Psoas muscle (tissue), 7 donors: ENCODE measurements at regions not wholly inside any gene's neighbourhood (a gene's known extent, or its start where the extent isn't known, plus 50 kb on each side); places are given as distances from the start of the nearest gene placed in this dataset.

Experiments used
- ATAC-seq, 4 donors: fragments of 200-7000 bp; cut with Tn5 transposase; one replicate each; pipeline ENCODE4 v1.9.1; 2020; ENCODE audit warnings: moderate library complexity in 3 of 4, mild to moderate bottlenecking in 2 of 4
- DNase-seq, 2 donors: peaks; one replicate each; pipeline ENCODE4 v3.0.0-alpha.2; 2020
- H3K27ac ChIP-seq: fragments of 200-600 bp; one replicate; pipeline ENCODE4 v1.8.0; 2022
- H3K27me3 ChIP-seq, 3 donors: fragments of 200-600 bp in 1 of 3; one replicate each; pipeline versions ENCODE4 v1.6.1 to v1.8.0; 2013 to 2022; ENCODE audit warnings: low read length in 2 of 3, mild to moderate bottlenecking in 2 of 3, moderate library complexity in 1 of 3; ENCODE audit not compliant: insufficient read depth in 3 of 3
- H3K36me3 ChIP-seq, 2 donors: fragments of 200-600 bp in 1 of 2; one replicate each; pipeline versions ENCODE4 v1.6.1 to v1.8.0; 2013 to 2022; ENCODE audit warnings: low read depth in 1 of 2, mild to moderate bottlenecking in 1 of 2, moderate library complexity in 1 of 2; ENCODE audit not compliant: insufficient read depth in 1 of 2
- H3K4me1 ChIP-seq: fragments of 200-600 bp; one replicate; pipeline ENCODE4 v1.8.0; 2022
- H3K4me3 ChIP-seq: fragments of 200-600 bp; one replicate; pipeline ENCODE4 v1.8.0; 2022; ENCODE audit warnings: mild to moderate bottlenecking
- H3K9me3 ChIP-seq: fragments of 200-600 bp; one replicate; pipeline ENCODE4 v1.8.0; 2022
- WGBS, 3 donors: extraction: QIAGEN DNeasy Blood & Tissue Kit; methylation state at CpG; one replicate each; pipeline versions ENCODE4 v1.1.6 to v1.1.7; 2013; 5-methylcytosine and 5-hydroxymethylcytosine counted together
- intact Hi-C, 2 donors: fragments of 100-400 bp; cut with DNase I; formaldehyde crosslinking; loops; one replicate each; pipeline versions ENCODE4 v1.11.0 to v1.14.2; 2022
- TF ChIP-seq, protein P1 (sequence below): fragments of 200-600 bp; IDR thresholded peaks from one replicate; pipeline ENCODE4 v1.8.0; 2022; ENCODE audit warnings: antibody characterized with exemption
- donor health status: healthy with polysubstance abuse.
- donor health status: DM: no; HTN: no; CAD: no; lungs with moderate emphysema.
- donor health status: Bipolar disorder and iron deficiency.
- donor health status: healthy.
- donor health status: DM: yes; HTN: yes; CAD: no.
- donor health status: DM: no; HTN: no; CAD: no.
- donor health status: DM: yes; HTN: yes; CAD: no.

DNA sequence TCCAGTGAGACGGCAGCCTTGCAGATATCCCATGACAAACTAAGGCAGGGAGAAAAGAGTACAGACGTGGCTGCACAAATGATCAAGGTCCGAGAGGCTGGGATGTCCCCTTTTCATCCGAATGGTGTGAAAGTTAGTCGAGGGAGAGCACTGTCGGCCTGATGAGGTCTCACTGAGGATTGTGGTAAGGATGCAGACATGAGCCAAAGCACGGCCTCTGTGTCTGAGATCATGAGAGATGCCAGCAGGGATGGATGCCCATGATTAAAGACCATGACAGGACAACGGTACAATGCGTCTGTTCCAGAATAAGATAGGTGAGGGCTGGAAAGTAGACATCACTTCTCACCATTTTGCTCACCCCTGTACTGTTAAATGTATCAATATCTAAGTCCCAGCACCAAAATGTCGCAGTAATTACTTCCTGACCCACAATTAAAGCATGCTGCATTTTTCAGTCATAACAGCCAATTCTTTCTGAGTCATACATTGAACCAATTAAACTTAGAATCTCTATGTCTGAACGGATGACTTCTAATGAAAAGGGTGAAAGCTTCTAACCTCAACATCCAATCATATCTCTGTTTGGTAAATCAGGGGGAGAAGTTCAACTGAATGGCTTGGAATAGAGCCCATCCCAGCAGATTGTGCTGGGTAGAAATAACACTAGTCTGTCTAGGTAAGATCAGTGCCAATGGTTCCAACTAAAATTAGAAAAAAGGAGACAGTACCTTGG is 249.6 kb upstream of the SOX5 start:
- Histone ChIP-seq H3K27me3 (no peaks in the 10 kb centered on the region), H3K4me3 (no peak overlapping the region), H3K9me3 (peaks cover 4% of the 10 kb centered on the region), H3K4me1 (no peaks in the 10 kb centered on the region), H3K36me3 (no peaks in the 10 kb centered on the region), H3K27ac (no peak overlapping the region)
- TF ChIP-seq, protein P1, sequence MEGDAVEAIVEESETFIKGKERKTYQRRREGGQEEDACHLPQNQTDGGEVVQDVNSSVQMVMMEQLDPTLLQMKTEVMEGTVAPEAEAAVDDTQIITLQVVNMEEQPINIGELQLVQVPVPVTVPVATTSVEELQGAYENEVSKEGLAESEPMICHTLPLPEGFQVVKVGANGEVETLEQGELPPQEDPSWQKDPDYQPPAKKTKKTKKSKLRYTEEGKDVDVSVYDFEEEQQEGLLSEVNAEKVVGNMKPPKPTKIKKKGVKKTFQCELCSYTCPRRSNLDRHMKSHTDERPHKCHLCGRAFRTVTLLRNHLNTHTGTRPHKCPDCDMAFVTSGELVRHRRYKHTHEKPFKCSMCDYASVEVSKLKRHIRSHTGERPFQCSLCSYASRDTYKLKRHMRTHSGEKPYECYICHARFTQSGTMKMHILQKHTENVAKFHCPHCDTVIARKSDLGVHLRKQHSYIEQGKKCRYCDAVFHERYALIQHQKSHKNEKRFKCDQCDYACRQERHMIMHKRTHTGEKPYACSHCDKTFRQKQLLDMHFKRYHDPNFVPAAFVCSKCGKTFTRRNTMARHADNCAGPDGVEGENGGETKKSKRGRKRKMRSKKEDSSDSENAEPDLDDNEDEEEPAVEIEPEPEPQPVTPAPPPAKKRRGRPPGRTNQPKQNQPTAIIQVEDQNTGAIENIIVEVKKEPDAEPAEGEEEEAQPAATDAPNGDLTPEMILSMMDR = no peak
- WGBS, 3 donors = 28 to 55% (median 39%) methylated on average over 11 of the region's 11 CpGs
- intact Hi-C loops = no loop called here
- ATAC-seq (no peak), DNase-seq (no peak)

DNA sequence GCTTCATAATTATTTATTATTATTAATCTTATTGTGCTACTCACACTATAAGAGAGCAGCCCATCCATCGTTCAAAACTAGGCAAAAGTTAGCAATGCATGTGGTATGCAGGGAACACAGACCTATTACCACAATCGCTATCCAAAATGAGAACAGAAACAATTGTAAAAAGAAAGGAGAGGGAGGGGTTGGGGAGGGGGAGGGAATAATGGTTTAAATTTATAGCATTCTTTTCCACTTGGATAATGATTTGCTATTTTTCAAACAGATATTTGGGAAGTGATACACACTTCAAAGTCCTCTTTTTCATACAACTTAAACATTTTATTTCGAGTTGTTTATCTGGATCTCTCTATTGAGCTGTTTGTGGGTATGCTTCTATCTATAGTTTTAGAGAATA is 248.6 kb upstream of the SOX5 start:
- intact Hi-C loops = no loop called here
- no peaks in the 10 kb centered on the region for H3K27me3 ChIP-seq
- H3K36me3 ChIP-seq = no peaks in the 10 kb centered on the region
- no peaks in the 10 kb centered on the region for H3K4me1 ChIP-seq
- WGBS, 3 donors = 65 to 73% (median 66%) methylated on average over 3 of the region's 3 CpGs
- TF ChIP-seq, protein P1 = no peak
- ATAC-seq (no peak), DNase-seq (no peak)
- H3K9me3 ChIP-seq = no peaks in the 10 kb centered on the region
- no peak overlapping the region for H3K4me3 ChIP-seq
- H3K27ac ChIP-seq = no peak overlapping the region

DNA sequence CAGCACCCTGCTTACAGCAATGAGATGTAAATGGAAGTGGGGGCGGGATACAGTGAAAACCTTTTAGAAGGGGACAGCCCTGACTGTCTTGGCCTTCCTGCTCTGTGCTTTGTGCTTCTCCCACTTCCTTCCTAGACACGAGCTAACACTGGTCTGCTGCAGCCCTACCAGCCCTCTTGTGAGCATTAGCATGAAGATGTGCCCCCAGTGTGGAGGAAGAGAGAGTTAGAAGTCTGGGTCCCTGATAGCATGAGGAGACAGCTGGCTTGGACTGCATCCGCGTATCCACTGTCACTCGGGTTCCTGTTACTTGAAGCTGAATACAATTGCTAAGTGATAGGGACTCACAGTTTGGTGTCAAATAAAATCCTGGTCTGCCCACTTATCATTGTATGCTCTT is 248.1 kb upstream of the SOX5 start:
- no peaks in the 10 kb centered on the region for H3K9me3 ChIP-seq
- H3K27me3 ChIP-seq = no peaks in the 10 kb centered on the region
- H3K36me3 ChIP-seq = no peaks in the 10 kb centered on the region
- TF ChIP-seq, protein P1 = no peak
- 39 to 49% (median 43%) methylated on average over 5 of the region's 5 CpGs for WGBS, 3 donors
- H3K27ac ChIP-seq = no peak overlapping the region
- intact Hi-C loops = no loop called here
- DNase-seq (no peak), ATAC-seq (no peak)
- no peak overlapping the region for H3K4me3 ChIP-seq
- H3K4me1 ChIP-seq = no peaks in the 10 kb centered on the region

DNA sequence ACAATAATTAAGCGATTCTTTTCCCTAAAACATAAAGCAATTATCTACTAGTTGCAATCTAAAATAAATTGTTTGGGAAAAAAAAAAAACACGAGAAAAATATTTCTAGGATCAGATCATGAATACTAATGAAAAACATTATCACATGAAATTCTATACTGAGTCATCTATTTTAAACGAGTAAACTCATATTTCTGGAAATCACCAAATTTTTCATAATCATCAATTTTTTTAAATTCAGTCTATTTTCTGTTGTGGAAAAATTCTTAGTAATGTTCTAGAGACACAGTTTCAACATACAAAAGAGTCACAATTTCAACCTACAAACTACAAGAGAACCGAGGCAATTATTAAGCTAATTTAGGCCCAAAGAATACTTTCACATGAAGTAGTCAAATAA is 245.6 kb upstream of the SOX5 start:
- no peaks in the 10 kb centered on the region for H3K9me3 ChIP-seq
- 84 to 90% (median 87%) methylated on average over 4 of the region's 4 CpGs for WGBS, 3 donors

More for the DNA sequence above, 245.6 kb upstream of the SOX5 start:
- TF ChIP-seq, protein P1 = no peak
- Histone ChIP-seq H3K4me3 (no peak overlapping the region), H3K36me3 (no peaks in the 10 kb centered on the region), H3K27me3 (no peaks in the 10 kb centered on the region), H3K27ac (no peak overlapping the region), H3K4me1 (no peaks in the 10 kb centered on the region)
- intact Hi-C loops = no loop called here
- ATAC-seq = no peak
- DNase-seq = no peak
